Stimulated activated CD8-positive, alpha-beta memory T cell treated with anti-CD3 and anti-CD28 coated beads, Interleukin-4, amount 100 ng/mL, for 48 hours (primary cell): ENCODE measurements at regions not wholly inside any gene's neighbourhood (a gene's known extent, or its start where the extent isn't known, plus 50 kb on each side); places are given as distances from the start of the nearest gene placed in this dataset.
"Not testable (repeated sequence)": the region's sequence is repeated elsewhere in the genome, so short reads cannot be mapped to it uniquely, and the experiment has no call there.

ENCODE experiments used
- DNase-seq: peaks from one replicate; pipeline ENCODE4 v3.0.0-alpha.2; 2020

GRCh38 chr15:44849701-44850403 lies 106.6 kb upstream of the TERB2 start:
- DNase-seq = not testable (repeated sequence)

- peak; percentile 84 for DNase-seq
Observed at GRCh38 chr15:44853304-44853950, 103.1 kb upstream of the TERB2 start.

GRCh38 chr15:44854696-44855095 lies 101.8 kb upstream of the TERB2 start:
- not testable (repeated sequence) for DNase-seq

GRCh38 chr15:44856284-44856683 lies 100.2 kb upstream of the TERB2 start:
- DNase-seq = not testable (repeated sequence)

- DNase-seq = not testable (repeated sequence)
Observed at GRCh38 chr15:44857164-44857710, 99.2 kb upstream of the TERB2 start.

- DNase-seq = not testable (repeated sequence)
Observed at GRCh38 chr15:44859088-44859487, 97.4 kb upstream of the TERB2 start.

GRCh38 chr15:44860168-44860567 lies 96.3 kb upstream of the TERB2 start:
- not testable (repeated sequence) for DNase-seq

- DNase-seq = no peak
Observed at GRCh38 chr15:44861439-44861910, 95.0 kb upstream of the TERB2 start.

- DNase-seq = no peak
Observed at GRCh38 chr15:44861917-44862316, 94.6 kb upstream of the TERB2 start.

- DNase-seq = not testable (repeated sequence)
Observed at GRCh38 chr15:44862866-44863265, 93.6 kb upstream of the TERB2 start.

GRCh38 chr15:44868100-44868499 lies 88.4 kb upstream of the TERB2 start:
- not testable (repeated sequence) for DNase-seq

- not testable (repeated sequence) for DNase-seq
Observed at GRCh38 chr15:44870125-44870524, 86.4 kb upstream of the TERB2 start.

- no peak for DNase-seq
Observed at GRCh38 chr15:44873103-44873502, 83.4 kb upstream of the TERB2 start.

- DNase-seq = no peak
Observed at GRCh38 chr15:44879066-44879465, 77.4 kb upstream of the TERB2 start.

GRCh38 chr15:44882499-44882968 lies 74.0 kb upstream of the TERB2 start:
- DNase-seq = peak; percentile 64

- DNase-seq = no peak
Observed at GRCh38 chr15:44883199-44883877, 73.1 kb upstream of the TERB2 start.

- DNase-seq = not testable (repeated sequence)
Observed at GRCh38 chr15:44898890-44899651, 57.4 kb upstream of the TERB2 start.

GRCh38 chr15:44899775-44900174 lies 56.7 kb upstream of the TERB2 start:
- peak; percentile 36 for DNase-seq

- not testable (repeated sequence) for DNase-seq
Observed at GRCh38 chr15:44900796-44901195, 55.7 kb upstream of the TERB2 start.

GRCh38 chr15:44903281-44903680 lies 53.2 kb upstream of the TERB2 start:
- not testable (repeated sequence) for DNase-seq

- not testable (repeated sequence) for DNase-seq
Observed at GRCh38 chr15:44904651-44905340, 51.7 kb upstream of the TERB2 start.
